HG03571 (cell line): ENCODE measurements at regions not wholly inside any gene's neighbourhood (a gene's known extent, or its start where the extent isn't known, plus 50 kb on each side); places are given as distances from the start of the nearest gene placed in this dataset.

Source experiments
- ATAC-seq: cut with Tn5 transposase; IDR thresholded peaks from one replicate; pipeline ENCODE4 v1.9.1; 2021; ENCODE audit not compliant: unreplicated experiment

GRCh38 chr11:123378096-123378495, 52.0 kb upstream of the GRAMD1B start:
- no peak for ATAC-seq

- ATAC-seq = no peak
These were observed 52.7 kb upstream of the GRAMD1B start for GRCh38 chr11:123377355-123377754.

GRCh38 chr11:123375832-123376231, 54.2 kb upstream of the GRAMD1B start:
- ATAC-seq = no peak

- no peak for ATAC-seq
These were observed 55.5 kb upstream of the GRAMD1B start for GRCh38 chr11:123374622-123374968.

- ATAC-seq = no peak
These were observed 56.1 kb upstream of the GRAMD1B start for GRCh38 chr11:123373754-123374621.

GRCh38 chr11:123371506-123372297, 58.4 kb upstream of the GRAMD1B start:
- ATAC-seq = no peak

GRCh38 chr11:123366924-123367323, 63.1 kb upstream of the GRAMD1B start:
- no peak for ATAC-seq

GRCh38 chr11:123365955-123366354, 64.1 kb upstream of the GRAMD1B start:
- ATAC-seq = no peak

- ATAC-seq = no peak
These were observed 66.0 kb upstream of the GRAMD1B start for GRCh38 chr11:123364080-123364479.

- no peak for ATAC-seq
These were observed 66.5 kb upstream of the GRAMD1B start for GRCh38 chr11:123363556-123363955.

- no peak for ATAC-seq
These were observed 67.1 kb upstream of the GRAMD1B start for GRCh38 chr11:123362941-123363340.

- ATAC-seq = no peak
These were observed 67.9 kb upstream of the GRAMD1B start for GRCh38 chr11:123362186-123362585.

GRCh38 chr11:123361110-123361509, 69.0 kb upstream of the GRAMD1B start:
- ATAC-seq = no peak

GRCh38 chr11:123360267-123360936, 69.7 kb upstream of the GRAMD1B start:
- no peak for ATAC-seq

GRCh38 chr11:123357990-123358827, 71.9 kb upstream of the GRAMD1B start:
- no peak for ATAC-seq

GRCh38 chr11:123357353-123357989, 72.6 kb upstream of the GRAMD1B start:
- ATAC-seq = no peak

GRCh38 chr11:123356539-123356938, 73.5 kb upstream of the GRAMD1B start:
- no peak for ATAC-seq

GRCh38 chr11:123354371-123354975, 75.6 kb upstream of the GRAMD1B start:
- no peak for ATAC-seq

GRCh38 chr11:123351375-123351774, 78.7 kb upstream of the GRAMD1B start:
- no peak for ATAC-seq

- ATAC-seq = no peak
These were observed 80.7 kb upstream of the GRAMD1B start for GRCh38 chr11:123349382-123349781.
